Right lobe of liver (tissue), 6 donors: ENCODE measurements at regions not wholly inside any gene's neighbourhood (a gene's known extent, or its start where the extent isn't known, plus 50 kb on each side); places are given as distances from the start of the nearest gene placed in this dataset.

ENCODE experiments used
- ATAC-seq, 4 donors: fragments of 200-7000 bp; cut with Tn5 transposase; one replicate each; pipeline ENCODE4 v1.9.1; 2020; ENCODE audit warnings: mild to moderate bottlenecking in 4 of 4, moderate library complexity in 4 of 4
- DNase-seq, 3 donors: peaks; one replicate each; pipeline ENCODE4 v3.0.0-alpha.2; 2020
- H3K27ac ChIP-seq, 3 donors: fragments of 200-600 bp; one replicate each; pipeline ENCODE4 v1.8.0; 2022
- H3K27me3 ChIP-seq, 2 donors: fragments of 200-600 bp; one replicate each; pipeline ENCODE4 v1.8.0; 2022
- H3K36me3 ChIP-seq, 4 donors: fragments of 200-600 bp; sonication (generic) in 1 of 4; one replicate each; pipeline versions ENCODE4 v1.5.1 to v1.8.0; 2017 to 2022; ENCODE audit warnings: control low read depth in 1 of 4
- H3K4me1 ChIP-seq, 4 donors: fragments of 200-600 bp; sonication (generic) in 1 of 4; one replicate each; pipeline versions ENCODE4 v1.5.1 to v1.8.0; 2017 to 2022; ENCODE audit warnings: control low read depth in 1 of 4
- H3K4me3 ChIP-seq, 3 donors: fragments of 200-600 bp; one replicate each; pipeline ENCODE4 v1.8.0; 2022
- H3K9me3 ChIP-seq, 4 donors: fragments of 200-600 bp; sonication (generic) in 1 of 4; one replicate each; pipeline versions ENCODE4 v1.5.1 to v1.8.0; 2017 to 2022; ENCODE audit warnings: control low read depth in 1 of 4
- CTCF ChIP-seq, 4 donors: fragments of 200-600 bp in 3 of 4; fragments of 450-650 bp in 1 of 4; IDR thresholded peaks; one replicate each; pipeline versions ENCODE4 v1.5.1 to v1.8.0; 2016 to 2022; ENCODE audit warnings: antibody characterized with exemption in 4 of 4, mild to moderate bottlenecking in 2 of 4
- POLR2A ChIP-seq: fragments of 450-650 bp; IDR thresholded peaks from one replicate; pipeline ENCODE4 v1.6.1; 2017; ENCODE audit warnings: antibody characterized with exemption, mild to moderate bottlenecking
- WGBS: methylation state at CpG from one replicate; pipeline ENCODE4 v1.1.6; 2018; ENCODE audit warnings: low coverage, low lambda C conversion rate; ENCODE audit not compliant: insufficient coverage; ENCODE audit errors: missing lambda C conversion rate; 5-methylcytosine and 5-hydroxymethylcytosine counted together
- intact Hi-C, 2 donors: fragments of 100-400 bp; cut with DNase I; formaldehyde crosslinking; loops; one replicate each; pipeline versions ENCODE4 v1.11.2 to v1.14.1; 2022
- donor health status: DM: no; HTN: yes; CAD: no.
- donor health status: DM: no; HTN: no; CAD: no.
- donor health status: DM: no; HTN: no; CAD: no.
- donor health status: DM: no; HTN: yes; CAD: no.
- donor health status: DM: no; HTN: yes; CAD: no.

GRCh38 chr1:232194424-232194823 is 435.5 kb downstream of the SIPA1L2 start:
- no peak overlapping the region for H3K27ac ChIP-seq
- intact Hi-C loops, result no loop called here
- H3K36me3 ChIP-seq, result no peaks in the 10 kb centered on the region
- H3K4me1 ChIP-seq, result no peaks in the 10 kb centered on the region
- no peak for DNase-seq
- H3K9me3 ChIP-seq, result no peaks in the 10 kb centered on the region
- 44% methylated on average over 1 of the region's 1 CpG for WGBS
- H3K27me3 ChIP-seq, result no peaks in the 10 kb centered on the region
- no peak overlapping the region for H3K4me3 ChIP-seq
- TF ChIP-seq POLR2A (no peak), CTCF (IDR thresholded peaks at IDR 0.05) (no peak)
- no peak for ATAC-seq

- DNase-seq (no peak), ATAC-seq (no peak)
- H3K9me3 ChIP-seq, result no peaks in the 10 kb centered on the region
- no peaks in the 10 kb centered on the region for H3K4me1 ChIP-seq
- H3K27me3 ChIP-seq, result no peaks in the 10 kb centered on the region
- no peaks in the 10 kb centered on the region for H3K36me3 ChIP-seq
- H3K4me3 ChIP-seq, result no peak overlapping the region
- intact Hi-C loops, result no loop called here
- H3K27ac ChIP-seq, result no peak overlapping the region
- TF ChIP-seq CTCF (IDR thresholded peaks at IDR 0.05) (no peak), POLR2A (no peak)
These were observed 436.5 kb downstream of the SIPA1L2 start for GRCh38 chr1:232193451-232193783.

GRCh38 chr1:232192781-232193450 is 437.0 kb downstream of the SIPA1L2 start:
- 45% methylated on average over 3 of the region's 3 CpGs for WGBS
- H3K4me3 ChIP-seq, result no peak overlapping the region
- H3K4me1 ChIP-seq, result no peaks in the 10 kb centered on the region
- H3K36me3 ChIP-seq, result no peaks in the 10 kb centered on the region
- no peaks in the 10 kb centered on the region for H3K27me3 ChIP-seq
- TF ChIP-seq POLR2A (no peak), CTCF (IDR thresholded peaks at IDR 0.05) (no peak)
- intact Hi-C loops, result no loop called here
- DNase-seq, result no peak
- no peaks in the 10 kb centered on the region for H3K9me3 ChIP-seq
- no peak for ATAC-seq
- no peak overlapping the region for H3K27ac ChIP-seq

- ATAC-seq, result no peak
- Histone ChIP-seq H3K4me1 (no peaks in the 10 kb centered on the region), H3K27ac (no peak overlapping the region), H3K9me3 (no peaks in the 10 kb centered on the region), H3K4me3 (no peak overlapping the region), H3K27me3 (no peaks in the 10 kb centered on the region), H3K36me3 (no peaks in the 10 kb centered on the region)
- TF ChIP-seq POLR2A, result no peak
- no peak for TF ChIP-seq CTCF (IDR thresholded peaks at IDR 0.05)
- WGBS, result no CpG with 5 or more reads among the region's 6 CpGs
- intact Hi-C loops, result no loop called here
- no peak for DNase-seq
These were observed 438.4 kb downstream of the SIPA1L2 start for GRCh38 chr1:232191560-232191959.

GRCh38 chr1:232188318-232188717 is 441.6 kb downstream of the SIPA1L2 start:
- H3K4me1 ChIP-seq, result no peaks in the 10 kb centered on the region
- TF ChIP-seq CTCF (IDR thresholded peaks at IDR 0.05), result no peak
- TF ChIP-seq POLR2A, result no peak
- DNase-seq (no peak), ATAC-seq (no peak)
- H3K27ac ChIP-seq, result no peak overlapping the region
- H3K9me3 ChIP-seq, result no peaks in the 10 kb centered on the region
- 89% methylated on average over 2 of the region's 2 CpGs for WGBS
- intact Hi-C loops, result no loop called here
- no peaks in the 10 kb centered on the region for H3K27me3 ChIP-seq
- H3K36me3 ChIP-seq, result no peaks in the 10 kb centered on the region
- no peak overlapping the region for H3K4me3 ChIP-seq
